Medulla oblongata (tissue), 1 donor: ENCODE measurements at regions not wholly inside any gene's neighbourhood (a gene's known extent, or its start where the extent isn't known, plus 50 kb on each side); places are given as distances from the start of the nearest gene placed in this dataset.

Experiments used
- DNase-seq: peaks from one replicate; pipeline ENCODE4 v3.0.0-alpha.2; 2015; ENCODE audit errors: extremely low spot score

DNA sequence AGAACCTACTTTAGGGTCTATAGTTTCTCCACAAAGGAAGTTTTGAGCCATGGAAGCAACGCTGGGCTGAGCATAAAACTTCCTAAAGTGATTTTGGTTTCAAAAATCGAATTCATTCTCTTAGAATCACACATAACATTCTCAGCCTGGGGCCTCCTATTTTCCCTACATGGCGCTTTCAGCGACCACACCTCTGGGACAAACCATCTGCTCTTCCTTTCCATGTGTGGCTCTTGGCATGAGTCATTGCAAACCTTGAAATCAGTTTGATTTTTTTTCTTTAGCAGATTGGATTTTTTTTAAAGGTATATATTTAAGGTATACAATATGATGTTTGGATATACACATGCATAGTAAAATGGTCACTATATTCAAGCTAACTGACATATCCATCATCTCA is 72.5 kb upstream of the APCDD1 start:
- no peak for DNase-seq

DNA sequence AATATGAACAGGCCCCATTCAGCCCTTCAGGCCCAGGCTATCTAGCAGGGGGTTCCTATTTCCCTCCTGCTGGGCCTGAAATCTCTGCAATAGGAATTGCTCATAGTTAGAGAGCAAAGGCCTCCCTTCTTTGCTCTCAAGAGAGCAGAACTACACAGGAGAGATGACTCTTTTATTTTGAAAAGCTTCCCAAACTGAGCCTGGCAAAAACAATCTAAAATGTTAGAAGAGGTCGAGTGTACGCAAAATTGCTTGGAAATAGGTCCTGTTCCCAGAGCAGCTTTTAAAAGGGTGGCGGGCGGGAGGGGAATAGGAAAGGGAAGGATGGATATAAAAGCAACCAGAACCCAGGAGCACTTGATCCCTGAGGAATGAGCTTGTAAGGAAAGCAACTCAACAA is 68.4 kb upstream of the APCDD1 start:
- no peak for DNase-seq

GRCh38 chr18:10386956-10387355 is 67.5 kb upstream of the APCDD1 start:
- no peak for DNase-seq

DNA sequence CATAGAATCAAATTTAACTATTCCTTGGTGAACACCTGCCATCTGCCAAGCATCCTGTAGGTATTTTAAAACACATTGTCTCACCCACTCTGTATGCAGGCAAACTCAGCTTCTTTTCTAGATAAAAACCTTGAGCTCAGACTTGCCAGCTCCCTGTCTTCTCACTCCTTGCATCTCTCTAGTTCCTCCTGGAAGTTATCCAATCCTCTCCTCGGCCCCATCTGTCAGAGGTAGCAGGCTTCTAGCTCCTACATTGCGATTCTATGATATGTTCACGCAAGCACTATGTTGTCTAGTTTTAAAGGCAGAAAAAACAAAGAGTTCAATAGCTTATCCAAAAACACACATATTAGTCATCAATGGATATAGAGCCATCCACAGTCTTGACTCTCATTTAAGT is 67.0 kb upstream of the APCDD1 start:
- no peak for DNase-seq

- no peak for DNase-seq
Observed at GRCh38 chr18:10388373-10388772, 66.1 kb upstream of the APCDD1 start.

DNA sequence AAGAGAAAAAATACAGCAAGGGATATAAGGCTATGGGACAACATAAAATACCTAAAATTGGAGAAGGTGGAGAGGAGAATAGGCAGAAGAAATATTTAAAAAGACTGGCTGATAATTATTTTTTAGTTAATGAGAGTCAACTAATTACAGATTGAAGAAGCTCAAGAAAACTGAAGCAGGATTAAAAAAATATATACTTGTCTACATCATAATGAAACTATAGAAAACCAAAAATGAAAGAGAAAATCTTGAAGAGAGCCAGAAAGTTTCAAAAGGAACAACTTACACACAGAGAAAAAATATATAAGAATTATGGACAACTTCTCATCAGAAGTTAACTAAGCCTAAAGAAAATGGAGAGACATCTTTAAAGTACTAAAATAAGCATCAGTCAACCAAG is 62.9 kb upstream of the APCDD1 start:
- DNase-seq = no peak

DNA sequence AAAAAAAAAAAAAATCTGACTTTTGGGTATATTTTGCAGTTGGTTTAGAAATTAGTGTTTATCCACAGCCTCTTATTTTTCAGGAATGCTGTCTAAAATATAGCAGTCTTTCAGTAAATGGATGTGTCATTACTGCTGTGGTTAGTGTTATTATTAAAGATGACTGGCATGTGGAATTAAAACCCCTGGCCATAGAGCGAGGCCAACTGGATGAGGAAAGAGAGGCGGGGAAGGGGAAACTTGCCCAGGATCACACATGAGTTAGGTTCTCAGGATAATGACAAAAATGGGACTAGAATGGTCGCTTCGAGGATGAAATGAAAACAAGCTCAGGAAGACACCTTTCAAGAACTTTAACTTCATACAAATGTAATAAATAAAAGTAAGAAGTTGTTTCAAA is 57.4 kb upstream of the APCDD1 start:
- no peak for DNase-seq

GRCh38 chr18:10398571-10398970 is 55.9 kb upstream of the APCDD1 start:
- DNase-seq = peak; percentile 77

DNA sequence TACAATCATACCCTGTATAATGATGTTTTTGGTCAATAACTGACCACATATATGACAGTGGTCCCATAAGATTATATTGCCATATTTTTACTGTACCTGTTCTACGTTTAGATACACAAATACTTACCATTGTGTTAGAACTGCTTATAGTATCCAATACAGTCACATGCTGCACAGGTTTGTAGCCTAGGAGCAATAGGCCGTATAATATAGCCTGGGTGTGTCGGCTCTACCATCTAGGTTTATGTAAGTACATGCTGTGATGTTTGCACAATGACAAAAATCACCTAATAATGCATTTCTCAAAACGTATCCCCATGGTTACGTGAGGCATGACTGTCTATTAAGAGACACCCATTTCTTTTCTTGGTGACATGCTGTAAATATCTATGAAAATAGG is 55.0 kb upstream of the APCDD1 start:
- no peak for DNase-seq

- no peak for DNase-seq
Observed at GRCh38 chr18:10400534-10401307, 53.7 kb upstream of the APCDD1 start.

DNA sequence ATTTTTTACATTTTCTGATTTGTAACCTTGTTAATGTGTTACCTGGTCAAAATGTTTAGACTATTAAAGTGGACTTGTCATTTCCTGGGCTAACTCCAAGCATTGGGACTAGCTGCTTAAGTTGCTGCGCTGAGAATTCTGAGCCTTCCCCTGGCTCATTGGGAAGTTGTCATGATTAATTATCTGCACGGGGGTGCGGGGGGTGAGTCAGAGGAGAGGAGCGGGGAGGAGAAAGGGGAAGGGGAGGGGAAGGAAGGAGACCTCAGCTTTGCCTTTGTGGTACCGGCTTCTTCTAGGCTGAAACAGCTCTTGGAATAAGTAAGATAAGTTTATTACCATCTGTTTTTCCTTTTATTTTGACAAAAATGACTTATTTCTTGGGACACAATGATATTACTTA is 52.9 kb upstream of the APCDD1 start:
- peak; percentile 53 for DNase-seq

GRCh38 chr18:10401930-10402329 is 52.5 kb upstream of the APCDD1 start:
- peak; percentile 64 for DNase-seq

DNA sequence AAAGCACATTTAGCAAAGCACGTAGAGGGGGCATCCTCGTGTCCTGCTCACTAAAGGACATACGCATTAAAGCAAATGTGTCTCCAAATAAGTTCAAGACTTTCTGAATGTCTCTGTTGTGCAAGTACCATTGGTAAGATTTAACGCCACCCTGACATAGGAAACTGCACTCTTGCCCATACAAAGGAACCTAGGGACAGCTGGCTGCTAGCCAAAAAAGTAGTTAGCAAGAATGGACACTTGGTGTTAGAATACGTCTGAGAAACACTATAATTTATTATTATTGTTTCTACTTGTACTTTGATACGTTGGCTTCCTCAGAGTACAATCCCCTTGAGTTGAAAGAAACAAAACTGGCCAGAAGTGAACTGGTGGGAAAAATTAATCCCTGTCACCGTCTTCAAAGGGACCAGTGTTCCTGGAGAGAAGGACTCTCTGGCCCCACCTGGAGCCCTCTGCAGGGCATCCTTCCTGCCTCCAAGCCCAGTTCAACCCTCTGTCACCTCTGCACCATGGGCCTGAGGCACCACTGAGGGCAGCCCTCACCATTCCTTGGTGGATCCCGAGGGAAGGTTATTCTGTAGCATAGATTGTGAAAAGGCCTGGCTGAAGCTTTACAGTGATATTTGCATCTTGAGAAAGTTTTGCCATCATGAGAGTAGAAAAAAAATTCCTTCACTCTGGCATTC is 51.4 kb upstream of the APCDD1 start:
- peak; percentile 35 for DNase-seq

DNA sequence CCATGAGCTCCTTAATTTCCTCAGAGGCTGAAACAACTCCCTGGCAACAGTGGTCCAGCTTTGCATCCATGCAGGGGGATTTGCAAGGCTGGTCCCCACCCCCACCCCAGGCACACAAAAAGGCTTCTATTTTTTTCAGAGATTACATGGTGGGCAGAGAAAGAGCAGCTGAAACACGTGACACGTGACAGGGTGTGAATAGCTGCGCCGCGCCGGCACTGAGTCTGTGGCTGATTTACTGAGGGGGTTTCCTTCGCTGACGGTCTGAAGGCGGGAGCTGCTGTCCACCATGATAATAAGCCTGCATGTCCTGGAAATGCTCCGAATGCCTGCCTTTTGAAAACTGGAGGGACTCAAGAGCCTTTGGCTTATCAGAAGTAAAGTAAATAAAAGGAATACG is 50.7 kb upstream of the APCDD1 start:
- DNase-seq = peak; percentile 32

GRCh38 chr18:10404168-10404567 is 50.3 kb upstream of the APCDD1 start:
- peak; percentile 81 for DNase-seq
